Cardiac fibroblast (primary cell): ENCODE measurements at regions not wholly inside any gene's neighbourhood (a gene's known extent, or its start where the extent isn't known, plus 50 kb on each side); places are given as distances from the start of the nearest gene placed in this dataset.

Experiments used
- DNase-seq, 2 donors: peaks; one replicate each; pipeline versions ENCODE4 v3.0.0 to v3.0.0-alpha.2; 2010; ENCODE audit warnings: low read depth in 2 of 2
- H3K4me3 ChIP-seq, 2 donors: replicated peaks in 1 of 2; 1 replicate in 1 of 2; 2 replicates in 1 of 2; pipeline ENCODE4 v1.5.1; 2011; ENCODE audit warnings: low read depth in 2 of 2, low read length in 2 of 2, mild to moderate bottlenecking in 2 of 2, moderate library complexity in 1 of 2
- TF ChIP-seq, protein P1 (sequence below): IDR thresholded peaks from one replicate; pipeline ENCODE4 v1.5.1; 2011; ENCODE audit warnings: low read depth, mild to moderate bottlenecking, low read length, inconsistent platforms

DNA sequence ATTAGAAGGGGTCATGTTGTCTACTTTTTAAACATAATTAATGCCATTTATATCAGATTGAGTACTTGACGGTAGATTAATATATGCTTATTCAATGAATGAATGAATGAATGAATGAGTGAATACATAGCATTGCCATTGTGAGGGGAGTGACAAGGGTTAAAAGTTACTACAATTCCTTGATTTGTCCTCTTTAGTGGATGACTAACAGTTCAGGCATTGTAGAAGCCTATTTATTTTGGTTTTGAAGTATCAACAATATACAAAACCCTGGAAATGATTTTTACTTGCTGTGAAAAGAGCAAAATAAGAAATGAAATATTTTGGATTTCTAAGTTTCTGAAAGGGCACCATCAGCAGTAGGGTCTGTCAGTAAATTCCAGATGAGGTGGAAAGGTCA, 122.7 kb downstream of the CYSLTR2 start:
- no peak overlapping the region for H3K4me3 ChIP-seq
- TF ChIP-seq, protein P1, sequence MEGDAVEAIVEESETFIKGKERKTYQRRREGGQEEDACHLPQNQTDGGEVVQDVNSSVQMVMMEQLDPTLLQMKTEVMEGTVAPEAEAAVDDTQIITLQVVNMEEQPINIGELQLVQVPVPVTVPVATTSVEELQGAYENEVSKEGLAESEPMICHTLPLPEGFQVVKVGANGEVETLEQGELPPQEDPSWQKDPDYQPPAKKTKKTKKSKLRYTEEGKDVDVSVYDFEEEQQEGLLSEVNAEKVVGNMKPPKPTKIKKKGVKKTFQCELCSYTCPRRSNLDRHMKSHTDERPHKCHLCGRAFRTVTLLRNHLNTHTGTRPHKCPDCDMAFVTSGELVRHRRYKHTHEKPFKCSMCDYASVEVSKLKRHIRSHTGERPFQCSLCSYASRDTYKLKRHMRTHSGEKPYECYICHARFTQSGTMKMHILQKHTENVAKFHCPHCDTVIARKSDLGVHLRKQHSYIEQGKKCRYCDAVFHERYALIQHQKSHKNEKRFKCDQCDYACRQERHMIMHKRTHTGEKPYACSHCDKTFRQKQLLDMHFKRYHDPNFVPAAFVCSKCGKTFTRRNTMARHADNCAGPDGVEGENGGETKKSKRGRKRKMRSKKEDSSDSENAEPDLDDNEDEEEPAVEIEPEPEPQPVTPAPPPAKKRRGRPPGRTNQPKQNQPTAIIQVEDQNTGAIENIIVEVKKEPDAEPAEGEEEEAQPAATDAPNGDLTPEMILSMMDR: no peak
- peak in 1 of 2 donors; percentile 50 for DNase-seq

- TF ChIP-seq, protein P1: no peak
These were observed 124.9 kb downstream of the CYSLTR2 start for GRCh38 chr13:48778610-48779009.

DNA sequence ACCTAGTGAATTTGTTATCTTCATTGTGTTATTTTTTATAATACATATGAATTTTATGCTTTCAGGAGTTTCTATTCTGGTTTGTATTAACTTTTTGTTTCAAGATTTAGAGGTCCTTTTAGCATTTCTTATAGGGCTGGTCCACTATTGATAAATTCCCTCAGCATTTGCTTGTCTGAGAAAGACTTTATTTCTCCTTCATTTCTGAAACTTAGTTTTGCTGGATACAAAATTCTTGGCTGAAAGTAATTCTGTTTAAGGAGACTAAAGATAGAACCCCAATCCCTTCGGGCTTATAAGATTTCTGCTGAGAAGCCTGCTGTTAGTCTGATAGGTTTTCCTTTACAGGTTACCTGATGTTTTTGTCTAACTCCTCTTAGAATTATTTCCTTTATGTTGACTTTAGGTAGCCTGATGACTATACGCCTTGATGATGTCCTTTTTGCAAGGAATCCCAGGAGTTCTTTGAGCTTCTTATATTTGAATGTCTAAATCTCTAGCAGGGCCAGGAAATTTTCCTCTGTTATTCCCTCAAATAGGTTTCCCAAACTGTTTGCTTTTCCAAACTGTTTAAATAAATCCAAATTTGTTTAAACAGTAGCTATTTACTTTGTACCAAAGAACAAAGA, 127.1 kb downstream of the CYSLTR2 start:
- TF ChIP-seq, protein P1: no peak
- no peak overlapping the region for H3K4me3 ChIP-seq
- DNase-seq: no peak

More at GRCh38 chr13:48778610-48779009, 124.9 kb downstream of the CYSLTR2 start:
- no peak for DNase-seq
- H3K4me3 ChIP-seq: no peak overlapping the region

GRCh38 chr13:48782429-48782840, 128.7 kb downstream of the CYSLTR2 start:
- DNase-seq: peak in 1 of 2 donors; percentile 56
- no peak overlapping the region for H3K4me3 ChIP-seq
- TF ChIP-seq, protein P1: no peak

GRCh38 chr13:48783181-48783630, 129.5 kb downstream of the CYSLTR2 start:
- TF ChIP-seq, protein P1: no peak
- DNase-seq: peak; percentile 99 to 100
- H3K4me3 ChIP-seq: no peak overlapping the region

GRCh38 chr13:48783695-48784230, 130.0 kb downstream of the CYSLTR2 start:
- TF ChIP-seq, protein P1: no peak
- H3K4me3 ChIP-seq: no peak overlapping the region
- no peak for DNase-seq
